Endothelial cell of umbilical vein (primary cell): ENCODE measurements at regions not wholly inside any gene's neighbourhood (a gene's known extent, or its start where the extent isn't known, plus 50 kb on each side); places are given as distances from the start of the nearest gene placed in this dataset.

Experiments used
- BruUV-seq: library from RNA; stranded (reverse); fragments of 400-500 nt; replicated peaks from 2 replicates; lab custom pipeline; 2021; lab: Mats Ljungman, UMichigan
- CTCF ChIA-PET: fragments of 300-600, 350-600 bp; sonication (Branson Sonifier 250); formaldehyde crosslinking; loops from one replicate; lab custom pipeline; 2021; ENCODE audit warnings: antibody characterized with exemption, inconsistent platforms; lab: Charles Lee
- POLR2A ChIA-PET: fragments of 300-600, 350-600 bp; sonication (Branson Sonifier 250); formaldehyde crosslinking; loops from one replicate; lab custom pipeline; 2021; ENCODE audit warnings: antibody characterized with exemption, inconsistent platforms; lab: Charles Lee
- DNase-seq: peaks from one replicate; pipeline ENCODE4 v3.0.0-alpha.2; 2011; ENCODE audit warnings: low read depth, low spot score
- FAIRE-seq: peaks from 2 replicates; lab custom pipeline; 2011; peaks lifted over from hg19 to GRCh38; lab: Jason Lieb, UNC
- H2AFZ ChIP-seq: 2 replicates; pipeline ENCODE4 v1.6.0; 2012; ENCODE audit warnings: low read depth, low read length, control low read depth, inconsistent platforms
- H3K27ac ChIP-seq: 2 replicates; pipeline ENCODE4 v1.5.1; 2011; ENCODE audit warnings: low read depth, mild to moderate bottlenecking, control low read depth, low read length, moderate library complexity; ENCODE audit not compliant: insufficient read depth
- H3K27me3 ChIP-seq, 2 experiments: 2 replicates each; pipeline versions ENCODE4 v1.6.0 to v1.6.1; 2011; ENCODE audit warnings: low read length in 2 of 2, mixed read lengths in 1 of 2; ENCODE audit not compliant: control insufficient read depth in 2 of 2, insufficient read depth in 2 of 2
- H3K36me3 ChIP-seq, 2 experiments: 2 replicates in 1 of 2; 3 replicates in 1 of 2; pipeline ENCODE4 v1.5.1; 2011; ENCODE audit warnings: low read length in 2 of 2, mild to moderate bottlenecking in 1 of 2, moderate library complexity in 1 of 2; ENCODE audit not compliant: control insufficient read depth in 2 of 2, insufficient read depth in 2 of 2; ENCODE audit errors: extremely low read depth in 1 of 2
- H3K4me1 ChIP-seq: 3 replicates; pipeline ENCODE4 v1.5.1; 2011; ENCODE audit warnings: mild to moderate bottlenecking, low read length; ENCODE audit not compliant: control insufficient read depth, insufficient read depth; ENCODE audit errors: extremely low read depth
- H3K4me2 ChIP-seq: 2 replicates; pipeline ENCODE4 v1.6.1; 2011; ENCODE audit warnings: low read length, control low read depth, mixed read lengths; ENCODE audit not compliant: insufficient read depth
- H3K4me3 ChIP-seq, 3 experiments: fragments of 200-600 bp in 1 of 3; sonication (generic), shearing (Covaris generic) in 1 of 3; replicated peaks in 1 of 3; 2 replicates each; pipeline ENCODE4 v1.5.1; 2011 to 2016; ENCODE audit warnings: control low read depth in 3 of 3, low read length in 3 of 3, mild to moderate bottlenecking in 2 of 3, inconsistent platforms in 1 of 3, low read depth in 1 of 3, moderate library complexity in 1 of 3; ENCODE audit not compliant: insufficient read depth in 1 of 3
- H3K79me2 ChIP-seq: 2 replicates; pipeline ENCODE4 v1.6.0; 2012; ENCODE audit warnings: low read length, inconsistent platforms; ENCODE audit not compliant: control insufficient read depth, insufficient read depth
- H3K9ac ChIP-seq: replicated peaks from 2 replicates; pipeline ENCODE3; 2011; ENCODE audit warnings: low read length, control low read depth; ENCODE audit not compliant: insufficient read depth; ENCODE audit errors: extremely low read depth
- H3K9me1 ChIP-seq: replicated peaks from 3 replicates; pipeline ENCODE4 v1.6.0; 2011; ENCODE audit warnings: mild to moderate bottlenecking, low read length; ENCODE audit not compliant: control insufficient read depth, insufficient read depth; ENCODE audit errors: extremely low read depth
- H3K9me3 ChIP-seq: replicated peaks from 2 replicates; pipeline ENCODE4 v1.5.1; 2012; ENCODE audit warnings: low read length, inconsistent platforms; ENCODE audit not compliant: control insufficient read depth, insufficient read depth
- H4K20me1 ChIP-seq: replicated peaks from 2 replicates; pipeline ENCODE3; 2011; ENCODE audit warnings: mild to moderate bottlenecking, low read length; ENCODE audit not compliant: control insufficient read depth, insufficient read depth; ENCODE audit errors: extremely low read depth
- EZH2 ChIP-seq: IDR thresholded peaks from 2 replicates; pipeline ENCODE4 v1.6.1; 2012; ENCODE audit warnings: borderline replicate concordance, low read depth, mild to moderate bottlenecking, moderate library complexity, low read length, inconsistent platforms; ENCODE audit not compliant: severe bottlenecking
- FOS ChIP-seq: IDR thresholded peaks from 2 replicates; pipeline ENCODE4 v1.6.1; 2011; ENCODE audit warnings: mild to moderate bottlenecking, low read length, moderate library complexity, borderline replicate concordance; ENCODE audit not compliant: insufficient read depth
- GATA2 ChIP-seq: IDR thresholded peaks from 2 replicates; pipeline ENCODE4 v1.7.0; 2011; ENCODE audit warnings: low read depth, mild to moderate bottlenecking, moderate library complexity, mixed read lengths, low read length; ENCODE audit not compliant: insufficient read length, insufficient read depth
- JUN ChIP-seq: IDR thresholded peaks from 2 replicates; pipeline ENCODE4 v1.6.1; 2011; ENCODE audit warnings: borderline replicate concordance, low read depth; ENCODE audit not compliant: insufficient read length, insufficient read depth
- MYC ChIP-seq: IDR thresholded peaks from one replicate; pipeline ENCODE4 v1.6.1; 2011; ENCODE audit warnings: mild to moderate bottlenecking, low read depth, low read length
- POLR2A ChIP-seq: IDR thresholded peaks from 2 replicates; pipeline ENCODE4 v1.6.1; 2012; ENCODE audit warnings: low read depth, mild to moderate bottlenecking, control low read depth, low read length
- POLR2AphosphoS5 ChIP-seq: IDR thresholded peaks from 2 replicates; pipeline ENCODE4 v1.6.1; 2012; ENCODE audit warnings: low read depth, mild to moderate bottlenecking, control low read depth, low read length, moderate library complexity; ENCODE audit not compliant: insufficient read depth
- dilution Hi-C: fragments of 300-500 bp; cut with MboI; formaldehyde crosslinking; loops from one replicate; pipeline ENCODE4 v1.15.0; 2019; ENCODE audit warnings: low sequenced_read_pairs; ENCODE audit not compliant: extremely low pct_ligation_motif_present
- intact Hi-C: fragments of 100-400 bp; cut with micrococcal nuclease; formaldehyde crosslinking; loops from one replicate; pipeline ENCODE4 v1.10.0; 2022
- TF ChIP-seq, protein P1 (sequence below), 2 donors: IDR thresholded peaks; 1 replicate in 1 of 2; 2 replicates in 1 of 2; pipeline ENCODE4 v1.5.1; 2011; ENCODE audit warnings: low read length in 2 of 2, mild to moderate bottlenecking in 2 of 2, moderate library complexity in 2 of 2, control low read depth in 1 of 2, inconsistent platforms in 1 of 2, low read depth in 1 of 2; ENCODE audit not compliant: insufficient read depth in 1 of 2; ENCODE audit errors: extremely low read depth in 1 of 2
- TF ChIP-seq, protein P2 (sequence below): IDR thresholded peaks from 2 replicates; pipeline ENCODE4 v1.6.1; 2011; ENCODE audit not compliant: insufficient read depth, insufficient read length

DNA sequence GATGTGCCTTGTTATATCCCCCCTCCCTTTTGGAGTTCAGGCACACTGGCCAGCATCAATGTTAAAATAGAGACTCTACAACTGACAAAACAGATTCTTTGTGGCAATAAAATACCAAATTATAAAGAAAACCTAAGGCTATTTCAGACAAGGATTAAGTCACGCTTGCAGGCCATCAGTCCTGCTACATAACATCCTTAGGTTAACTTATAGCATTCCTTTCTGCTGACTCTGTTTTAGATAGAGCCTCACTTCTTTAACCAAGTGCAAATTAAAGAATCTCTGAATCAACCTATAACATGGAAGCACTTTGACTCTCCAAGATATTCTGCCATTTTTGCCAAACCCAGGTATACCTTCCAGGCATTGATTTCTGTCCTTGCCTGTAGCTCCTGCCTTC, 784.6 kb downstream of the RNF144A start:
- no peaks in the 10 kb centered on the region for H3K27me3 ChIP-seq
- H3K79me2 ChIP-seq = no peaks in the 10 kb centered on the region
- no peak overlapping the region for H3K27ac ChIP-seq
- no peak for FAIRE-seq
- CTCF ChIA-PET = no interaction called here
- peaks cover 5% of the 10 kb centered on the region for H3K9me3 ChIP-seq
- intact Hi-C loops (no loop called here), dilution Hi-C loops (no loop called here)
- no peak overlapping the region for H2AFZ ChIP-seq
- H3K4me1 ChIP-seq = no peaks in the 10 kb centered on the region
- no peaks in the 10 kb centered on the region for H4K20me1 ChIP-seq
- no peak overlapping the region for H3K4me3 ChIP-seq
- no peaks in the 10 kb centered on the region for H3K9me1 ChIP-seq
- POLR2A ChIA-PET = no interaction called here
- H3K9ac ChIP-seq = no peak overlapping the region
- no peaks in the 10 kb centered on the region for H3K36me3 ChIP-seq
- no peak for DNase-seq
- H3K4me2 ChIP-seq = no peak overlapping the region
- TF ChIP-seq GATA2 (no peak), POLR2A (no peak), EZH2 (no peak), FOS (no peak), POLR2AphosphoS5 (no peak), JUN (no peak), MYC (no peak)
- TF ChIP-seq, protein P1, sequence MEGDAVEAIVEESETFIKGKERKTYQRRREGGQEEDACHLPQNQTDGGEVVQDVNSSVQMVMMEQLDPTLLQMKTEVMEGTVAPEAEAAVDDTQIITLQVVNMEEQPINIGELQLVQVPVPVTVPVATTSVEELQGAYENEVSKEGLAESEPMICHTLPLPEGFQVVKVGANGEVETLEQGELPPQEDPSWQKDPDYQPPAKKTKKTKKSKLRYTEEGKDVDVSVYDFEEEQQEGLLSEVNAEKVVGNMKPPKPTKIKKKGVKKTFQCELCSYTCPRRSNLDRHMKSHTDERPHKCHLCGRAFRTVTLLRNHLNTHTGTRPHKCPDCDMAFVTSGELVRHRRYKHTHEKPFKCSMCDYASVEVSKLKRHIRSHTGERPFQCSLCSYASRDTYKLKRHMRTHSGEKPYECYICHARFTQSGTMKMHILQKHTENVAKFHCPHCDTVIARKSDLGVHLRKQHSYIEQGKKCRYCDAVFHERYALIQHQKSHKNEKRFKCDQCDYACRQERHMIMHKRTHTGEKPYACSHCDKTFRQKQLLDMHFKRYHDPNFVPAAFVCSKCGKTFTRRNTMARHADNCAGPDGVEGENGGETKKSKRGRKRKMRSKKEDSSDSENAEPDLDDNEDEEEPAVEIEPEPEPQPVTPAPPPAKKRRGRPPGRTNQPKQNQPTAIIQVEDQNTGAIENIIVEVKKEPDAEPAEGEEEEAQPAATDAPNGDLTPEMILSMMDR (IDR thresholded peaks at IDR 0.05; ENCODE audit: extremely low read depth in 1 of 2, insufficient read depth in 1 of 2, low read depth in 1 of 2, low read length in 2 of 2) = no peak
- TF ChIP-seq, protein P2, sequence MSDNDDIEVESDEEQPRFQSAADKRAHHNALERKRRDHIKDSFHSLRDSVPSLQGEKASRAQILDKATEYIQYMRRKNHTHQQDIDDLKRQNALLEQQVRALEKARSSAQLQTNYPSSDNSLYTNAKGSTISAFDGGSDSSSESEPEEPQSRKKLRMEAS = no peak
- BruUV-seq = no TSS peak
